MM.1S (cell line): ENCODE measurements at regions not wholly inside any gene's neighbourhood (a gene's known extent, or its start where the extent isn't known, plus 50 kb on each side); places are given as distances from the start of the nearest gene placed in this dataset.

Experiments used
- EZH2 ChIP-seq: fragments of 300-600 bp; sonication (generic); optimal IDR thresholded peaks from 2 replicates; pipeline ENCODE3; 2017; ENCODE audit warnings: low read depth, mild to moderate bottlenecking, antibody characterized with exemption, low read length, mixed read lengths
- TF ChIP-seq, protein P1 (sequence below): fragments of 300-600 bp; sonication (generic); IDR thresholded peaks from 2 replicates; pipeline ENCODE4 v1.5.1; 2016; ENCODE audit warnings: antibody characterized with exemption, low read length, mixed read lengths

- TF ChIP-seq, protein P1, sequence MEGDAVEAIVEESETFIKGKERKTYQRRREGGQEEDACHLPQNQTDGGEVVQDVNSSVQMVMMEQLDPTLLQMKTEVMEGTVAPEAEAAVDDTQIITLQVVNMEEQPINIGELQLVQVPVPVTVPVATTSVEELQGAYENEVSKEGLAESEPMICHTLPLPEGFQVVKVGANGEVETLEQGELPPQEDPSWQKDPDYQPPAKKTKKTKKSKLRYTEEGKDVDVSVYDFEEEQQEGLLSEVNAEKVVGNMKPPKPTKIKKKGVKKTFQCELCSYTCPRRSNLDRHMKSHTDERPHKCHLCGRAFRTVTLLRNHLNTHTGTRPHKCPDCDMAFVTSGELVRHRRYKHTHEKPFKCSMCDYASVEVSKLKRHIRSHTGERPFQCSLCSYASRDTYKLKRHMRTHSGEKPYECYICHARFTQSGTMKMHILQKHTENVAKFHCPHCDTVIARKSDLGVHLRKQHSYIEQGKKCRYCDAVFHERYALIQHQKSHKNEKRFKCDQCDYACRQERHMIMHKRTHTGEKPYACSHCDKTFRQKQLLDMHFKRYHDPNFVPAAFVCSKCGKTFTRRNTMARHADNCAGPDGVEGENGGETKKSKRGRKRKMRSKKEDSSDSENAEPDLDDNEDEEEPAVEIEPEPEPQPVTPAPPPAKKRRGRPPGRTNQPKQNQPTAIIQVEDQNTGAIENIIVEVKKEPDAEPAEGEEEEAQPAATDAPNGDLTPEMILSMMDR: no peak
- TF ChIP-seq EZH2: no peak
Measured at GRCh38 chr17:13350466-13350865, 251.3 kb downstream of the HS3ST3A1 start.
